ENCODE measurements at regions not wholly inside any gene's neighbourhood (a gene's known extent, or its start where the extent isn't known, plus 50 kb on each side); places are given as distances from the start of the nearest gene placed in this dataset.

DNA sequence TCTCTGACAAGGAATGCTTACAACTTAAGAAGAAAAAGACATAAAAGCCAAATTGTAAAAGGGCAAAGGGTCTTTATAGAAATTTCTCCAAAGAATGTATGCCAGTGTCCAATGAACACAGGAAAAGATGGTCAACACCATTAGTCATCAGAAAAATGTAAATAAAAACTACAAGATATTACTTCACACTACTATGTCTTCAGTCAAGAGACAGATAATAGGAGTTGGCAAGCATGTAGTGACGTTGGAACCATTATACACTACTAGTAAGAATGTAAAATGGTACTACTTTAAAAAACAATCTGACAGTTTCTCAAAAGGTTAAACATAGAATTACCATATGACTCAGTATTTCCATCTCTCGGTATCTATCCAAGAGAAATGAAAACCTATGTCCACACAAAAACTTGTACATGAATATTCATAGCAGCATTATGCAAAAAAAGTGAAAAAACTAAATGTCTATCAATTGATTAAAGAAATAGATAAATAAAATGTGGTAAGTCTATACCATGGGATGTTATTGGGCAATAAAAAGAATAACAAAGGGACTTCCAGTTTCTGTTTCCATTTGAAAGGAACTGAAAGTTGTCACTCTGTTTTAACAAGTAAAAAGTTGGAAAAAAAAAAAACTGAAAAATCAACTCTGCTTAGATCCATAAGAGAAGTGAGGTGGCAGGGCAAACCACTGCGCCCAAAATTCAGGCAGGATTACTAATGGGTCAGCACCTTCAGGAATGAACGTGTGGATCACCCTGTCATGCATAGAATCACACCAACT lies 69.8 kb downstream of the ALG10B start:
- TF ChIP-seq POLR2A (IDR thresholded peaks at IDR 0.05; ENCODE audit: extremely low read depth, insufficient read length) (no peak), MYC (IDR thresholded peaks at IDR 0.05; ENCODE audit: low read depth, low read length) (no peak)
- TF ChIP-seq, protein P1, sequence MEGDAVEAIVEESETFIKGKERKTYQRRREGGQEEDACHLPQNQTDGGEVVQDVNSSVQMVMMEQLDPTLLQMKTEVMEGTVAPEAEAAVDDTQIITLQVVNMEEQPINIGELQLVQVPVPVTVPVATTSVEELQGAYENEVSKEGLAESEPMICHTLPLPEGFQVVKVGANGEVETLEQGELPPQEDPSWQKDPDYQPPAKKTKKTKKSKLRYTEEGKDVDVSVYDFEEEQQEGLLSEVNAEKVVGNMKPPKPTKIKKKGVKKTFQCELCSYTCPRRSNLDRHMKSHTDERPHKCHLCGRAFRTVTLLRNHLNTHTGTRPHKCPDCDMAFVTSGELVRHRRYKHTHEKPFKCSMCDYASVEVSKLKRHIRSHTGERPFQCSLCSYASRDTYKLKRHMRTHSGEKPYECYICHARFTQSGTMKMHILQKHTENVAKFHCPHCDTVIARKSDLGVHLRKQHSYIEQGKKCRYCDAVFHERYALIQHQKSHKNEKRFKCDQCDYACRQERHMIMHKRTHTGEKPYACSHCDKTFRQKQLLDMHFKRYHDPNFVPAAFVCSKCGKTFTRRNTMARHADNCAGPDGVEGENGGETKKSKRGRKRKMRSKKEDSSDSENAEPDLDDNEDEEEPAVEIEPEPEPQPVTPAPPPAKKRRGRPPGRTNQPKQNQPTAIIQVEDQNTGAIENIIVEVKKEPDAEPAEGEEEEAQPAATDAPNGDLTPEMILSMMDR (IDR thresholded peaks at IDR 0.05; ENCODE audit: low read depth, low read length), result no peak
- TF ChIP-seq, protein P2, sequence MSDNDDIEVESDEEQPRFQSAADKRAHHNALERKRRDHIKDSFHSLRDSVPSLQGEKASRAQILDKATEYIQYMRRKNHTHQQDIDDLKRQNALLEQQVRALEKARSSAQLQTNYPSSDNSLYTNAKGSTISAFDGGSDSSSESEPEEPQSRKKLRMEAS (IDR thresholded peaks at IDR 0.05; ENCODE audit: low read depth, low read length), result no peak
